ENCODE measurements at regions not wholly inside any gene's neighbourhood (a gene's known extent, or its start where the extent isn't known, plus 50 kb on each side); places are given as distances from the start of the nearest gene placed in this dataset.

- intact Hi-C loops (cut with DNase I) = loop anchor here (10.0 kb wide), 1 partner anchor 189 kb away; the partner anchor contains the start of gene FOXO1
- peak in 1 of 10 donors; percentile 17 for DNase-seq
Measured at GRCh38 chr13:40475617-40476016, 190.8 kb downstream of the FOXO1 start.

DNA sequence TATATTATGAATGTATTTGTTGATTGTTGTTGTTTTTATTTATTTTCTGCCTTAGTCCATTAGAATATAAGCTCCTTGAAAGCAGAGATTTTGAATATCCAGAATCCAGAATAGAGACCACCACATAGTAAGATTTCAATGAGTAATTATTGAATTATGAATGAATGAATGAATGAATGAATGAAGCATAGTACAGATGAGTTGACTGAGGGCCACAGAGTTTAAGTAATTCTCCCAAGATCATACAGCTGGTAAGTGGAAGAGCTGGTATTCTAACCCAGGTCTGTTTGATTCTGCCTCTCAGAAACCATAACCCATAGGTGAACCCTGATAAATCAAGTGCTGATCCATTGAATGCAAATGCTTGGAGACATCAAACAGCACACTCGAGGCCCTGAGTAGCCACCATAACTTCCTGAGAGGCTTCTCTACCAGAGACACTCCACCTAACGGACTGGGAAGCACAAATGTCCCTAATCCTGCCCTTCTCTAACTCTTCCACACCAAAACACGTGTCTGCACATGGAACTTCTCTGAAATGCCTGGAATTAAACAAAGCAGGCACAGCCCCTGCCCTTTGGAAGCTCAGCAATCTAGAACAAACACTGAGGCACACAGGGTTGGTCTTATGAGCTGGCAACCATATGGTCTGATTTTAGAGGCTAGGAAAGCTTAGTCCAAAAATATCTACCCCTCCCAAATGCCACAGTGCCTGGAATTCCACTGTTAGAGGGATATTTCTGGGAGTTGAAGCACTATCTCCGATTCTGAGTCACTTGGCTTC, 190.1 kb downstream of the FOXO1 start:
- intact Hi-C loops (cut with DNase I) = loop anchor here (10.0 kb wide), 1 partner anchor 188 kb away; the partner anchor contains the start of gene FOXO1
- DNase-seq = no peak

GRCh38 chr13:40477623-40478608, 188.5 kb downstream of the FOXO1 start:
- DNase-seq = no peak
- intact Hi-C loops (cut with DNase I) = loop anchor here (10.0 kb wide), 1 partner anchor 187 kb away; the partner anchor contains the start of gene FOXO1

GRCh38 chr13:40478775-40479174, 187.7 kb downstream of the FOXO1 start:
- intact Hi-C loops (cut with DNase I) = loop anchor here (10.0 kb wide), 1 partner anchor 186 kb away; the partner anchor contains the start of gene FOXO1
- peak in 1 of 10 donors; percentile 28 for DNase-seq

GRCh38 chr13:40479196-40479845, 187.1 kb downstream of the FOXO1 start:
- intact Hi-C loops (cut with DNase I) = loop anchor here (10.0 kb wide), 1 partner anchor 185 kb away; the partner anchor contains the start of gene FOXO1
- peak; percentile 46 to 92 (median 71) for DNase-seq

GRCh38 chr13:40480012-40480914, 186.2 kb downstream of the FOXO1 start:
- DNase-seq = peak in 2 of 10 donors; percentile 25 to 61
- intact Hi-C loops (cut with DNase I) = no loop called here

DNA sequence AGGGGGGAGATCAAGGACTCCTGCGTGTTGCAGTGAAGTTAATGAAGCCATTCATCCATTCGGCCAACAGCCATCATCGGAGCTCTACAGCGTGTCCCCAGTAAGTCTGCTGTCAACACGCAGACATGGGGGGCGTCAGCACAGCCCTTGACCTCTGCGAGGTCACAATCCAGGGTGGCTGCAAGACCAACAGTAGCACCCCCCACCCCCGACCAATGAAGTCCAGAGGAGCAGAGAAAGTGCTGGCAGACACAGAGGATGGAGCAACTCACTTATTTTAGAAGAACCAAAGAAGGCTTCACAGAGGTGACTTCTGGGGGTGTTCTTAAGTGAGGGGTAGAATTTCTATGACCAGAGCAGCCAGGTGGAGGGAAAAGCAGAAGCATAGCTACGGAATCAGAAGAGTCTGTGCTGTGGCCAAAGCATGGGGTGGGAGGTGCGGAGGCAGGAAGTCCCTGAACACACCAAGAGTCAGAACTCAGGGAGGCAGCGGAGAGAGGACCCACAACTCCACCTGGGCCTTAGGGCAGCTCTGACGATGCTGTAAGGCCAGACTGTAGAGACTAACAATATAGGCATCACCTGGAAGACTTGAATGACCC, 185.4 kb downstream of the FOXO1 start:
- DNase-seq = peak in 2 of 10 donors; percentile 36 to 54
- intact Hi-C loops (cut with DNase I) = no loop called here

GRCh38 chr13:40483601-40484000, 182.8 kb downstream of the FOXO1 start:
- peak in 8 of 10 donors; percentile 53 to 96 (median 75) for DNase-seq
- intact Hi-C loops (cut with DNase I) = no loop called here

GRCh38 chr13:40484101-40484800, 182.2 kb downstream of the FOXO1 start:
- DNase-seq = peak in 2 of 10 donors; percentile 67 to 76
- intact Hi-C loops (cut with DNase I) = no loop called here

GRCh38 chr13:40484974-40485373, 181.5 kb downstream of the FOXO1 start:
- DNase-seq = peak in 1 of 10 donors; percentile 57
- intact Hi-C loops (cut with DNase I) = no loop called here

DNA sequence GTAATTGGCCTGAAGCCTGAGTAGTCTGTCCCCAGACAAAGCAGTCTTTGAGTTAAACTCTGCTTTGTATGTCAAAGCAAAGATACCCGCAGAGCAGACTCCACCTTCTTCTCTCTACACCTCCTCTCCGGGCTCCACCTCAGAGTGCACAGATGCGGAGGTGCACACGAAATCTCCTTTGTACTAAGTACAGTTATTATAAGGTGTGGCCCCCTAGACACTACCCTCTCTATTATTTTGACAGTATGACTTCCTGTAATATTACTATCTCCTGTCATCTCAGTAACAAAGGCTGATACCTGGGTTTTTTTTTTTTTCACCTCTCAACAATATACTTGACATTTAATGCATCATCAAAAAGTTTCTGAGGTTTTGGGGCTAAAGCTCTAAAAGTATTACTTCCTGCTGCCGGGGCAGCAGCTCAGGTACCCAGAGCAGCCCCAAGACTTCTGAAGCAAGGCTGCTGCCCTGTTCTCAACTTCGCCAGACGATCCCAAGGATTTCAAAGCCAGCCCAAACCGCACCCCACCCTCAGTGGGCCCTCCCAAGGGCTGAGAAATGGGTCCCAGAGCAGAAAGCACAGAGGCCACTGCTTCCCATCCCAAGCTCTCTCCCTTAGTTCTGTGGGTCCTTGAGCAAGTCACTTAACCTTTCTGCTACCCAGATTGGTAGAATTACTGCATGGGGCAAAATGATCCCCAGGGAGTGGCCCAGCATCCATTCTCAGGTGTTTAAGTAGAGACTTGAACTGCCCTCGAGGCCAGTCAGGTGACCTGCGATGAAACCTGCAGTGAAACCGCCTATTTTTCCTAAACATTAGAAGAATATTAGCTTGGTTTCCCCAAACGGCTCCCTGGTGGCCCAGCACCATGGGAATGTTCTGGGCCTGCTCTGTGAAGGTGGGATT, 180.6 kb downstream of the FOXO1 start:
- intact Hi-C loops (cut with DNase I) = no loop called here
- DNase-seq = peak in 2 of 10 donors; percentile 25 to 28

DNA sequence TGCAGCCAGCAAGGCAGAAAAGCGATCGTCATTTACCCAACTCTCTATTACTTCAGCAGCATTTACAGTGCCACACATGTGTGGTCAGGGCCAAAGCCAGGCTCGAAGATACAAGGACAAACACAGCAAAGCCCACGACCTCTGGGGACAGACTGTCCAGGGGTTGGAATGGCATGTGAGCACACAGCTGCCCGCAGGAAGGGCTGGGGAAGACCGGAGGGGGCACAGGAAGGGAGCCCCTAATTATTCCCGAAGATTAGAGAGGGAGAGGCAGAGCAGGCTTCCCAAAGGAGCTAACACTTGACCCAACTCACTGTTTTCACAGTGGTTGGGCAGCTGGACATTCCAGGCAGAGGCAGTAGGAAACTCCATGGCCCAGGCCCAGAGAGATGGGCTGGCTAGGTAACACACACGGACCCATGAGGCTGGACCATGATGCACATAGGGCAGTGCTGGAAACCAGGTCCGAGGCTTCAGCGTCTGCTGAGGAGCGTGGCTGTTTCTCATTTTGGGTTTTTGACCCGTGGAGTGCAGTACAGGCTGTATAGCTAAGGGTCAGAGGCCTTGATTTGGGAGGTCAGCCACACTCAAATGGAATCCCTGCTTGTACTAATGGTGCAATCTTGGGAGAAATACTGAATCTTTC, 179.8 kb downstream of the FOXO1 start:
- DNase-seq = peak in 2 of 10 donors; percentile 31 to 70
- intact Hi-C loops (cut with DNase I) = no loop called here

GRCh38 chr13:40488869-40489391, 177.5 kb downstream of the FOXO1 start:
- peak in 2 of 10 donors; percentile 48 to 75 for DNase-seq
- intact Hi-C loops (cut with DNase I) = no loop called here

DNA sequence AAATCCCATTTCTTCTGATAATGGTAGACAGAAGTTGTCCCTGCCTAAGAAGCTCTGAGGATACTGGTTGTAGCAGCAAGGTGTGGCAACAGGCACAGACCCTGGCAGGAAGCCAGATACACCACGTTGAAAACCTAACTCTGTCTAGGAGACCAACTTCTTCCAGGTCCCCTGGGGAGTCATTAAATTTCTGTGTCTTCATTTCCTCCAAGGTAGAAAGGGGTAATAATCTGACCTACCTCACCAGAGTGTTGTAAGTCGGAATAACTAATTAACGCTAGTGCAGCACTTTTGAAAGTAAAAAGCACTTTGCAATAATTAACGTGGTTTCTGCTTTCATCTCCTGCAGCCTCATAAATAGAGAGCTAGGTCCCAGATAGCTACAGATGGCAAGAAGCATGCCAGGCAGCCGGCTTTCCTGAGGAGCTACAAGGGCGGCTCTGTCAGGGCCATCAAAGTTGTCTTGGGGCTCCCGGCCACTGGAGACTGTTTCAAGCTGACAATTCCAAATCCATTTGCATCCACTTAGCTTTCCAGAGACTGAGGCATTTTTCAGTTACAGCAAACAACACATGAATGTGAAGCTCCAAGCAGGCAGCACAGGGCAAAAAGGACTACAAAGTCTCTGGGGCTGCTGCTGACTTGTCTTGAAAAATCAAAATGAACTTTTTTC, 176.2 kb downstream of the FOXO1 start:
- intact Hi-C loops (cut with DNase I) = no loop called here
- DNase-seq = peak in 2 of 10 donors; percentile 49 to 64

- peak in 3 of 10 donors; percentile 34 to 54 (median 49) for DNase-seq
- intact Hi-C loops (cut with DNase I) = no loop called here
Measured at GRCh38 chr13:40492511-40492910, 173.9 kb downstream of the FOXO1 start.

GRCh38 chr13:40494513-40494912, 171.9 kb downstream of the FOXO1 start:
- DNase-seq = no peak

More at GRCh38 chr13:40494513-40494912, 171.9 kb downstream of the FOXO1 start:
- intact Hi-C loops (cut with DNase I) = no loop called here

Measured in posterior cingulate gyrus (tissue), 11 donors.